NB4 (cell line): ENCODE measurements at regions not wholly inside any gene's neighbourhood (a gene's known extent, or its start where the extent isn't known, plus 50 kb on each side); places are given as distances from the start of the nearest gene placed in this dataset.

Source experiments
- CTCF ChIP-seq: IDR thresholded peaks from one replicate; pipeline ENCODE4 v1.5.1; 2012; ENCODE audit warnings: low read depth, low read length
- MAX ChIP-seq: IDR thresholded peaks from 2 replicates; pipeline ENCODE4 v1.6.1; 2011; ENCODE audit warnings: low read depth, low read length
- POLR2A ChIP-seq: IDR thresholded peaks from 2 replicates; pipeline ENCODE4 v1.6.1; 2011; ENCODE audit warnings: mild to moderate bottlenecking; ENCODE audit not compliant: insufficient read length; ENCODE audit errors: extremely low read depth

GRCh38 chr3:96677156-96677555 is 137.2 kb upstream of the EPHA6 start:
- no peak for TF ChIP-seq CTCF
- TF ChIP-seq MAX, result no peak
- no peak for TF ChIP-seq POLR2A
